ENCODE measurements at regions not wholly inside any gene's neighbourhood (a gene's known extent, or its start where the extent isn't known, plus 50 kb on each side); places are given as distances from the start of the nearest gene placed in this dataset.

DNA sequence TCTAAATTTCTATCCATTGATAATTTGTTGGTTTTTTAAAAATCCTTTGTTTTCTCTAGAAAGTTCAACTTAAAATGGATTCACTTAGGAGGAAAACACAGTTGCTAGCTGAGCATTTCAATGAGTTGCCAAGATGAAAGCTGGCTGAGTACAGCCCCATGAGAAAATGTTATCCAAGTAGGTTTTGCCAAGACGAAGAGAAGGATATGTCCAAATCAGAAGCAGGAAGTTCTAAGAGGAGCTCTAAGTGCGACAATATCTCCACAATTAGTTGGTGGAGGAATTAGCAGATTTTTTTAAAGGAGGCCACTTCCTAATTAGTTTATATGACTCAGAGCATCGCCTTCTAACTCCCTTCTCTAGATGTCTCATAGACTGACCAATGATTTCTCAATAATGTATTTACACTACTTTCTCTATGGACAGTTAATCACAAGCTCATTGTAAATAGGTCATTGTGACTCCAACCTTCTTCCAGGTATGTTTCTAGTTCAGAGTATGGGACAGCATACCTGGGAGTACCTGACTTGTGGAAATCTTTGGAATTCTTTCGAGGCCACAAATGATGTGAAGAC, 873.3 kb upstream of the SOX9 start:
- no peak for DNase-seq

DNA sequence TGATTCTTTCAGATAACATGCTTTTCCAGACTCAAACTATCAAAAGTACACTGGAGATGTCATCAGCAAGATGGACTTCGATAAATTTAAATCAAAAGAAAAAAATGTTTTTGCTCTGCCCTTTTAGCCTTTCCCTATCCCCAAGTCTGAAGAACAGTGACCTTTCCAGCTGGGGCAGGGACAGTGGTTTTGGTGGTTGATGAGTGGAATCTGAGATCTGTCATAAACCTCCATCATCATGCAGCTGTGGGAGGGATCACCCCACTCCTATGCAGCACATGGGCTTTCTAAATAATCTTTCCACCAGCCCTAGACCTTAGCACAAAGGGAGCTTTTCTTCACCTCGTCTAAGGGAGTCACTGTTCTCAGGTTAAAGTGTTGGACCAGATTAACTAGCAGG, 869.5 kb upstream of the SOX9 start:
- no peak for DNase-seq

DNA sequence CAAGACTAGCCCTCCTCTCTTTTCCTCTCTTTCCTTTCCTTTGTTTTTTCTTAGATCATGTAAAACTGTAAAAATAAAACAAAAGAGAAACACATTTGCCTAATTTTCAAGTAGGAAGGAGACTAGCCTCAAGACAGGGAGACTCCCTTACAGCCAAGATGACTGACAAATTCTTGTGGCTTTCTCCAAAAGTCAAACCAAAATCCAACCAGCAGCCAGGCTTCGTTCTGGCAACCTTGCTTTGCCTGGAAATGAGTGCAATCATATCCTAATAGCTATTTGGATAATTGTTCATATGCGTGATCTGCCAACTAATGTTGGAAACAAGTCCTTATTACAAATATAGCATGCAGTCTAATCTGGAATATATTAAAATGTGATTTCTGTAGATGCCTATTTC, 868.9 kb upstream of the SOX9 start:
- no peak for DNase-seq

DNA sequence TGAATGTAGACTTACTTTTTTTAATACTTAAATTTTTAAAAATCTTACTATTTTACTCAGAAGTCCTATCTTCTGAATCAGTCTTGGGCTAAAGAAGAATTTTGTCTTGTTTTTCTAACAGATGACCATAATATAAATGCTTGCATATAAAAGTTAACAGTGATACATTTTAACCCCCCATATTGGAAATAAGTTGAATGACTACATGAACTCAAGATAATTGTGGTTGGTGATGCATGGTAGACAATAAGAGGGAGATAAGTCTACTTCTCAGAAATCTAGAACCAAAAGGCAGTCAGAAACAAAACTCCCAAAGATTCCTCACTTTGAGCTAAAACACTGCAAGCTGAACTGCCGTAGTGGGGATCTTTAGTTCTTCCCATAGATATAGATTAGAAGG, 868.4 kb upstream of the SOX9 start:
- DNase-seq: no peak

DNA sequence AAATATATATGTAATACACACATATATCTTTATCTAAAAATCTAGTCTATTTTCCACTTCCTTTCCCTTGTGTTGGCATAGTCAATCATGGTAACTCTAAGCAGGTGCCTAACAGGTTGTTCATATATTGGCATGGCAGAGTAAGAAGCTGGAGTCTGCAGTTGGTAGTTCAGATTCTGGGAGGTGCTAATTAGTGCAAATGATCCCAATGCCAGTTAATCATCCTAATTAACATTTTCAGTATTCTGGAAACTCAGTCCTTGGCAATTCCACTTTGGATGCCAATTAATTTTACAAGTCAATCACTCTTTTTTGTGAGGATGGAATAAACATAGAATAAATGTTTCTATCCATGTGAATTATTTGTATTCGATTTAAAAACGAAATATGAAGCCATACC, 863.7 kb upstream of the SOX9 start:
- no peak for DNase-seq

DNA sequence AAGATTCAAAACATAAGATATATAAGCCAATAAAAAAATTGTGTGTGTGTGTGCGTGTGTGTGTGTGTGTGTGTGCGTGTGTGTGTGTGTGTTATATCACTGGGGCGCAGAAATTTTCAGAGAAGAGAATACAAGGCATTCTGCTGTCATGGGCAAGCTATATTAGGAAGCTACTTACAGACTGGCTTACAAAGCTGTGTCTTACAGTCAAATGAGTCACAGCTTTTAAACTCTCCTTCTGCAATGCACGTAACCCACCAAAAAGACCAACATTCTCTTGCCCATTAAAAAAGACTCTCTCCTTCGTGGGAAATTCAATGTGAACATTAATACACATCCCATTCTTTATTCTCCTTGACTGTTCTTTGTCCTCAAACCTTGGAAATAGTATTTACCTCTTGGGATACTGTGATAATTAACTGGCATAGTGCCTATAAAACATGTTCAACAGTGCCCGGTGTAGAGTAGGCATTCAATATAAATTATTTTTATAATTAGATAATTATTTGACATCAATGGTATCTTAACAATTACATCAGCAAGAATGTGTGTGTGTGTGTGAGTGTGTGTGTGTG, 860.4 kb upstream of the SOX9 start:
- no peak for DNase-seq

DNA sequence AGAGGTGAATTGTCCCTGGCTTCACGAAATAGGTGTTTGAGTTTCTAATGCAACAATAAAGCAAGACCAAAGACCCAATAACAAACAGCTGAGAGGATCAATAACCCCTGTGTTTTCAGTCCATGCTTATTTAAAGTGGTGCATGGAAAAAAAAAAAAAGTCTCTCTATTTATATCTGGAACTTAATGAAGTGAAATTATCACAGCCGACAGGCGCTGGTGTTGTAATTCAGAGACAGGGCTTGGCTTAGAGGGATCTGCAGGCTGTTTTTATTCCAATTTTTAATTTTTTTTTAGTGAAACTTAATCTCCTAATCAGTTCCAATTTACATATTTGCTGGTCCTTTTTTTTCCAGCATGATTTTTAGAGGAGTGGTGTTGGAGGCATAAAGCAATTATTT, 858.2 kb upstream of the SOX9 start:
- DNase-seq: no peak

DNA sequence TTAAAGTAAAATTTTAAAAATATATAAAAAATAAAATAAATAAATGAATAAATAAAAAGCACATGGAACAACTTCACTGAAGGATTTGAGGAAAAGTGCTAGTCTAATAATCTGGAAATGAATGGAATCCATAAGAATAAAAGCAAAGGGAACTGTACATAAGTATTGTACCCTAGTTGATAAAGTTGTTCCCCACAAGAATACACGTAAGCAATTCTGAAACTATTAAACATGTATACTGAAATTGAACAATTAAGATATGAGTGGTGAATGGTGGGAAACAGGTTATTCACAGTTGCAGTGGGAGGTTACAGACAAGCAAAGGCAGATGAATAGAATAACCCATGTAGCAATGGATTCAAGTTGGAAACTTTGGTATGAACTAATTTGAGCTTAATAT, 853.2 kb upstream of the SOX9 start:
- no peak for DNase-seq

DNA sequence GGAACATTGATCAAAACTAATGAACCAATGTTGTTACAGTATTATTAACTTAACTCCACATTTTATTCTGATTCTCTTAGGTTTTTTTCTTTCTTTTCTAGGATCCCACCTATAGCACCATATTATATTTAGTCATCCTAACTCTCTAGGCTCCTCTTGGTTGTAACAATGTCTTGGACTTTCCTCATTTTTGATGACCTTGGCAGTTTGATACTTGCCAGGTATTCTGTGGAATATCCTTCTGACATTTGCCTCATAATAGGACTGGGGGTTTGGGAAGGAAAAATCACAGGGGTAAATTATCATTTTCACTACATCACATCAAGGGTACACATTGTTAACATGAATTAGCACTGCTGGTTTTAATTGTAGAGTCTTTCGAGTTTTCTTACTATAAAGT, 851.6 kb upstream of the SOX9 start:
- DNase-seq: no peak

DNA sequence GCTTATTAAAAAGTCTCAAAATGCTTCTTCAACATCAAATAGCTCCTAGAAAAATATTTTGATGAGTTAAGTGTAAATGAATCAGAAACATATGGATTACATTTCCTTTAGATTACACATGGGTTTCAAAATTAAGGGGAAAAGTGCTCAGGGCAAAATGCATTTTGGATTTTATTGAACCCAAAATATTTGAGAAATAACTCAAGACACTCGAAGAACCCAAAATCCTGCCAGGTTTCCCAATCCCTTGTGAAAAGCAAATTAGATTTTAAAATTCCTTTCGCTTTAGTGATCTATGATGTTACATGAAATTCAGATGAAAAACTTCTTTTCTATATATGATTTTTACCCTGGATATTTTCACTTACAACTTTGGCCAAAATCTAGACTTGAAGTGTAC, 847.4 kb upstream of the SOX9 start:
- no peak for DNase-seq

DNA sequence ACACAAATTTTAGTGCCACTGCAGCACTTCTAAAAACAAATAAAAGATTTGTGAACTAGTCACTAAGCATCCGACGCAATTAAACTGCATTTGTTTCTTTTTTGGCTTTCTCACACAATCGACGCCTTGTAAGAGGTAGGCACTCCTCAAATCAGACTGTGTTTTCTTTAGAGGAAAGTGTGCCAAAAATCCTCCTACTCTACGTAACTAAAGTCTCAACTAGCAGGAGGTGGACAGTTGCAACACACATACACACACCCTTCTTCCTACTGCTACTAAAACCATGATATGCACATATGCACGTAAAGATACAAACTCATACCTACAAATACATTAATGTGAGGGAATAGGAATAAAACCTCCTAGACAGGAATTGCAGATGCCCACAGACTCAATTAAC, 844.7 kb upstream of the SOX9 start:
- no peak for DNase-seq

DNA sequence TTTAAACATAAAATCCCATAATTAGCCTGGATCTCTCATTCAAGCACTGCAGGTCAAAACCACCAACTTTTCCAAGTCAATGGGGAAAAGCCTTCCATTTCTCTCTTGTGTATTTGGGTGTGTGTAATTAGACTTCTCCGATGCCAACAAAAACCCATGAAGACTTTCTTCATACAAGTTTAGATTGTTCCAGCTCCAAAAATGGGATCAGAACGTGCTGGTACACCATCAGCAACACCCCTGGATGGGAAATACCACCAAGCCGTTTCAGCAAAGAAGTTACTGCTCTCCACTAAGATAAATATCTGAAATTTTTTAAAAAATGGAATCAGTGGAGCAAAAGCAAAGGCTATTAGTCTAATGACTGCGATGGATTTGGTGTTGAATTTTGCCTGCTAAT, 837.3 kb upstream of the SOX9 start:
- DNase-seq: no peak

DNA sequence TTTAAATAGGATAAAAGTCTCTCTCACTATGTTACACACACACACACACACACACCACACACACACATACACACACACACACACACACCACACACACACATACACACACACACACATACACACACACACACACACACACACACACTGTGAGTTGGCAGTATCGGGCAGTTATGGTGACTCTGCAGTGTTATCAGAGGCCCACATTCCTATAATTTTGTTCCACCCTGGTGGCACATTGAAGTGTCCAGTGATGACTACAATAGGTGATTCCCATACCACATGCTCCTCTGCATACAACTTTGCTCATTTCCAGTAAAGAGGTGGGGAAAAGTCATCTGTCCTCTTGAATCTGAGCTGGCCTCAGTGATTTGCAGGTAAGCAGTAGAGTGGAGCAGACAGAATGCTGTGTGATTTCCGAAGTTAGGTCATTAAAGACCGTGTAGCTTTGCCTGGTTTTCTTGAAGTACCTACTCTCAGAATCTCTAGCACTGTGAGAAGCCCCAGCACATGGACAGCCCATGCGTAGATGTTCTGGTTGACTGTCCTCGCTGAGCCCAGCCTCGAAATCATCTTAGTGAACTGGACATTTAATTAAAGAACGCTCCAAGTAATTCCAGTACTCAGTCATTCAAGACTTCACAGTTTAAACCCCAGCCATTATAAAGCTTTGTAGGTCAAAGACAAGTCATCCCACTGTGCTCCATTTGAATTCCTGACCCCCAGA, 836.6 kb upstream of the SOX9 start:
- DNase-seq: no peak

DNA sequence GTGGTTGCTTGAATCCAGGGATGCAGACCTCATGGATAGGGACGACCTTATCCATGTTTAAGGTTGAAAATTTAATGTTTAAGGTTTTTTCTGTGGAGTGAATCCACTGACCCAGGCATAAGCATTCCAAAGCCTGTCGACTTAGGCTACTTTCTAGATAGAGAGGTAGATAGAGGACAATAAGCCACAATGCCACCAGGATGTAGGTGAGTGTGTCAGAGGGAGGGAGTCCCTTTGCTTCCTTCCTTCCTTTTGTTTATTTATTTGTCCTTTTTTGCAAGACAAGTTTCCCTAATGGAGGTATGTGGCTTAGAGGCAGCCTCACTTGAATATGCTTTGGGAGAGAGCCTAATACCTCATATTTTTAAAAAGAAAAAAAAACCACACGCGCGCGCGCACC, 834.2 kb upstream of the SOX9 start:
- no peak for DNase-seq

DNA sequence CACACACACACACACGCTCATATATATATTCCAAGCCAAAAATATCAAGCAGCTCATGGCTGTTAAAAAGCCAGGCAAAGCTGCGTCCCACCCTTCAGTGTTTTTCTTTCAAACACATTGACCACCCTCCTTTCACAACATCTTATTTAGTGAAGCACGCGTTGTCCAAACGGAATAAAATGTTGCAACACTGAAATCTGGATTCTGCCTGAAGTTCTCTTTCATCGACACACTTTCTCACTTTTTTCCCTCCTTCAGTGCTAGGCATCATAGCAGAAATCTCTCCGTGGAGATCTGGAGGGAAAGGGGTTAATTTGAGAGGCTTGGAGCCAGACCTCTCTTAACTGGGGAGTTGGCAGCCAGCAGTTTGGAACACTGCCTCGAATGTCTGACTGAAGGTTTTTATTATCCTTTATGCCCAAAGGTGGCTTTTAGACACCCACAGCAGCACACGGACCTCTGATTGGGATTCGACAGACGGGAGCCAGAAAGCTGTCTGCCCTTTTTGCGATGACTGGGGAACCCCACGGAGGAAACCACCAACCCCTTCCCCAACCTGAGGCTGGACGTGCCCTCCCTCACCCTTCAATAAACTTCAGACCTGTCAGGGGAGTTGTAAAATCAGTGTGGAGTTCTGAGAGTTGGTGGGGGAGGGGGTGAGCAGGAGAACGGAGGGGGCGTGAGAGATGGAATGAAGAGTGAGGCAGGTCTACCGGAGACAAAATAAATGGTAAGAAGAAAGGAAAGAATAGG, 833.6 kb upstream of the SOX9 start:
- no peak for DNase-seq

DNA sequence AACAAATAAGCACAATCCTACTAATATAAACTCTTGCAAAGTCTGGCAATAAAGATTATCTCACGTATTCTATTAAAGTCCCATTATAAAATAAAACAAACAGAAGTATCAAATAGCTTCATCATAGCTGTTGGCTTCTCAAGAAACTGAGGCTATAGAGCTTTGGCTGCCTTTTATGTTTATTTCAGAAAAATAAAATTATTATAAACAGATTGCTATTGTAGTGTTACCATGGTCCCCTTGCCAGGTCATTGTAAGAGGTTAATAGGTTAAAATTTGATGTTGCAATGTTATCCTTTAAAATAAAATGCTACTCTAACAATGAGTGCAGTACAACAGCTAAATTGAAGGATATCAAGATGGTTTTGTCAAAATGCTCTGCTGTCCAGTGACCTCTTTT, 828.8 kb upstream of the SOX9 start:
- no peak for DNase-seq

DNA sequence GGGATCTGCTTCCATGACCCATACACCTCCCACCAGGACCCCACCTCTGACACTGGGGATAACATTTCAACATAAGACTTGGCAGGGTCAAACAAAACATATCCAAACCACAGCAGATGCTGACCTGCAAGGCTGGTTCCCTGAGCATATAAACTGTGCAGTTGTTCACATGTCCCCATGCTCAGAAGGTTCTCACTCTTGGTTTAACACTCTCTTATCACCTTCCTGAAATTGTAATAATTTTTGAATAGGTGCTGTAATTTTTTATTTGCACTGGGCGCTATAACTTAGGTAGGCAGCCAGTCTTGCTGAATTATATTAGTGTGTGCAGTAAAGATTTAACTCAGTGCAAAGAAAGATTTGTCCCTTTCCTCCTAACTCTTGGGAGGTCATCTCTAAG, 824.8 kb upstream of the SOX9 start:
- no peak for DNase-seq

DNA sequence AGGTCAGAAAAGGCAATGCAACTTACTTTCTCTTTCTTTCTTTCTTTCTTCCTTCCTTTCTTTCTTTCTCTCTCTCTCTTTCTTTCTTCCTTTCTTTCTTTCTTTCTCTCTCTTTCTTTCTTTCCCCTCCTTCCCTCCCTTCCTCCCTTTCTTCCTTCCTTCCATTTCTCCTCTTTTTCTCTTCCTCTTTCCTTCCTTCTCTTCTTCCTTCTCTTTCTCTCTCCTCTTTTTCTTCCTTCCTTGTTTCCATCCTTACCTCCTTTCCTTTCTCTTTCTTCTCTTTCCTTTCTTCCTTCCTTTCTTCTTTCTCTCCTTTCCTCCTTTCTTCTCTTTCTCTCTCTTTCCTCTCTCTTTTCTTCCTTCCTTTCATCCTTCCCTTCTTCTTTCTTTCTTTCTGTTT, 819.8 kb upstream of the SOX9 start:
- no peak for DNase-seq

DNA sequence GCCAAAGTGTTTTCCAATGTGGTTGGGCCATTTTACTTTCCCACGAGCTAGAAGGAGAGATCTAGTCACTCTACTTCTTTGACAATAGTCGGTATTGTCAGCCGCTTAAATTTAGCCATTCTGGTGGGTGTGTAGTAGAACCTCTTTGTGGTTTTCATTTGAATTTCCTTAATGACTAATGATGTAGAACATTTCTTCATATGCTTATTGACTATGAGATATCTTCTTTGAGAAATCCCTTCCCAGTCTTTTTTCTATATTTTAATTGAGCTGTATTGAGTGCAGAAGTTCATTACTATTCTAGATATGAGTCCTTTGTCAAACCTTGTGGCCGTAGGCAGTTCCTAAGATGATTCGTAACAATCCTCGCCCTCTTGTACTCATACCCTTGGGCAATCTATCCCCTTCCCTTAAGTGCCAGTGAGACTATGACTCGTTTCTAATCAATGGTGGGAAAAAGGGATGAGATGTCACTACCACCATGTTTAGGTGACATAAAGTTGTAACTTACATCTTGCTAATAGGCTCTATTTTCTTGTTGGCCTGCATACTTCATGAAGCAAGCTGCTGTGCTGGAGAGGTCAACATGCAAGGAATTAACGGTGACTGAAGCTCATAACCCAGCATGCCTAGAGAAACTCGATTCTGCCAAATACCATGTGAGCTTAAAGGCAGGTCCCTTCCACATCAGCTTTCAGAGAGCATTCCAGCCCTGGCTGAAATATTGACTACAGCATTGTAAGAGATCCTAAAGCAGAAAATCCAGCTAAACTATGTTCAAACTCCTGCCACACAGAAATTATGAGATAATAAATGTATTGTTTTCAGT, 817.9 kb upstream of the SOX9 start:
- DNase-seq: no peak

DNA sequence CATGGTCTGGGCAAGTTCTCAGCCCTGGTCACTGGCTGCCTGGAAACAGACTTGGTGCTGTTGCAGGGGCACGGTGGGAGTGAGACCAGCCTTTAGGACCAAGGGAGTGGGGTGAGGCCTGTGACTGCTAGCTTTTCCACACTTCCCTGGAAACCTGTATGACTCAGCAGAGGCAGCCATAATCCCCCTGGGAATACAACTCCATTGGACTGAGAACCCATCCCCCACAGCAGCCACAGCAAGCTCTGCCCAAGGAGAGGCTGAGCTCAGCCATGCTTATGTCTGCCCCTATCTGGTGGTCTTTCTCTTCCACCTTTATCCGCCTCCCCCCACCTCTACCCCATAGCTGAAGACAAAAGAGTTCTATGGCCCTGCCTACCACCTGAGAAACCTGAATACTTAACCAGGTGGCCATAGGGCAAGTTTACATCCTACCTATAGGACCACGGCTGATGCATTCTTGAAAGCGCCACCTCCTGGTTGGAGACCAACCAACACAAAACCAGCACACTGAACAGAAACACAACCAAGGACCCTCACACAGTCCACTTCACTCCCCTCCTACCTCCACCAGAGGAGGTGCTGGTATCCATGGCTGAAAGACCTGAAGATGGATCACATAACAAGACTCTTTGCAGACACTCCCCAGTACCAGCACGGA, 816.2 kb upstream of the SOX9 start:
- DNase-seq: no peak

DNA sequence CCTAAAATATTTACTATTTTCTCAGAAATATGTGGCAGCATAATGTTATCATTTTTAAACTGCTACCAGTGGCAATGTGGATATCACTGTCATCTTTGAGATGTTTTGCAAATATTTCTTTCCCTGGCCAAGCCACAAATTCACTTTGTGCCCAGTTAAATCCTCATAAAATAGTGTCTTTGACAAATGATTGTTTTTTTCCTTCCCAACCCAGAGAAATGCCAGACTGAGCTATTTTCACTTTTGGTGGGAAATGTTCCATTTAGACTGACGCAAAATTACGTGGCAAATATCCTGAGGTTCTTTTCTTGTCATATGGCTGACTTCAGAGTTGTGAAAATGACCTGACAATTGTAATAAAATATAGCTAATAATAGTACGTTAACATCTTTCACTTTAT, 807.0 kb upstream of the SOX9 start:
- DNase-seq: no peak

DNA sequence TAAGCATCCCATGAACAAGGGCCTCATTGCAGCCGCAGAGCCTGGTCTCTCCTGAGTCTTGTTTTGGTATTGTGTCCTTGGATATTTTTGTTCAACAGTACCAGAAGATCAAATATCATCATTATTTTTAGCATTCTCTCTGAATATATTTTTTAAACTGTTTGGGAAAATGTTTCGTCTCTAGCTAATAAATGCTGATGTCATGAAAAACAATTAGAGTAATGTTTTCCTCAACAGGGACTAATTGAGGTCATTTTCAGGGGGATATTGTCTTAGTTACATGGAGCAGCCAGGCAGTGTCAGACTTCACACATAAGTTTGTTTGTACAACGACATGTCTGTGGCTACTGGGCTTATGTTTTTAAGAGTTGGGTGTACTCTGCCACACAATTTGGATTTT, 805.3 kb upstream of the SOX9 start:
- no peak for DNase-seq
